ENCODE measurements at regions not wholly inside any gene's neighbourhood (a gene's known extent, or its start where the extent isn't known, plus 50 kb on each side); places are given as distances from the start of the nearest gene placed in this dataset.

DNA sequence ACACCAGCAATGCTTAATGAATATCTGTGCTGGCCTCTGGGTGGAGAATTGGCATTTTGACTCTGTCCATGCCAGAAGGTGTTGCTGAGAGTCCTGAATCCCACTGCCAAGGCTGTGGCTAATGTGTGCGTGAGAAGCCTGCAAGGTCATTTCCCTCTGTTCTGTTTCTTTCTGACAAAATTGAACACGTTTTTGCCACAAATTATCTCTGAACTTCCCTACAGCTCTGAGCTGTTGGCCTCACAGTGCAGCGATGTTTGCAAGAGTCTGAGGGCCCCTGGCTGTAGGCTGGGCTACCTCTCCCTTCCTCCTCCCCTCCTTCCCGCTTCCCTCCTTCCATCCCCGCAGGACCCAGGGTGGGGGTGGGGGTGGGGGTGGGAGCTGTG lies 154.1 kb upstream of the HS6ST1 start:
- TF ChIP-seq POLR2AphosphoS5 (IDR thresholded peaks at IDR 0.05; ENCODE audit: low read depth, low read length) (no peak), POLR2A (IDR thresholded peaks at IDR 0.05; ENCODE audit: low read depth, low read length) (no peak), TAF1 (IDR thresholded peaks at IDR 0.05; ENCODE audit: low read depth, low read length) (no peak), POU2F2 (IDR thresholded peaks at IDR 0.05; ENCODE audit: low read depth, low read length) (no peak), PAX5 (IDR thresholded peaks at IDR 0.05; ENCODE audit: insufficient read depth, low read length, severe bottlenecking) (no peak)
